ENCODE measurements at regions not wholly inside any gene's neighbourhood (a gene's known extent, or its start where the extent isn't known, plus 50 kb on each side); places are given as distances from the start of the nearest gene placed in this dataset.

GRCh38 chr5:27652505-27652904 is 614.1 kb upstream of the CDH9 start (continued):
- no peak for TF ChIP-seq MAFK (IDR thresholded peaks at IDR 0.05; ENCODE audit: low read depth, low read length)
- no peak for TF ChIP-seq KDM4A (IDR thresholded peaks at IDR 0.05; ENCODE audit: low read depth, low read length, severe bottlenecking)
- TF ChIP-seq RAD21 (IDR thresholded peaks at IDR 0.05 in 1 of 2, conservative IDR thresholded peaks at IDR 0.05 in 1 of 2; ENCODE audit: low read depth in 2 of 2, low read length in 2 of 2) = peak; percentile 81 to 82
- TF ChIP-seq EZH2 (IDR thresholded peaks at IDR 0.05; ENCODE audit: low read depth, low read length, severe bottlenecking) = no peak
- TF ChIP-seq CHD1 (IDR thresholded peaks at IDR 0.05; ENCODE audit: low read depth, low read length) = no peak
- TF ChIP-seq ATF3 (IDR thresholded peaks at IDR 0.05; ENCODE audit: insufficient read depth, low read depth, low read length) = peak; percentile 73
- TF ChIP-seq JUN (IDR thresholded peaks at IDR 0.05; ENCODE audit: low read depth, low read length) = no peak
- no peak for TF ChIP-seq HDAC2 (IDR thresholded peaks at IDR 0.05; ENCODE audit: borderline replicate concordance in 1 of 2, low read depth in 2 of 2, low read length in 2 of 2)
- no peak for TF ChIP-seq ZNF274 (IDR thresholded peaks at IDR 0.05; ENCODE audit: borderline replicate concordance, extremely low read depth, low read length)
- TF ChIP-seq SRF (IDR thresholded peaks at IDR 0.05; ENCODE audit: low read depth, low read length) = no peak
- TF ChIP-seq KDM5A (IDR thresholded peaks at IDR 0.05; ENCODE audit: low read length) = no peak
- TF ChIP-seq FOSL1 (IDR thresholded peaks at IDR 0.05; ENCODE audit: insufficient read depth, low read depth, low read length) = no peak
- no peak for TF ChIP-seq EGR1 (IDR thresholded peaks at IDR 0.05; ENCODE audit: borderline replicate concordance, low read depth, low read length)
- no peak for TF ChIP-seq GABPA (IDR thresholded peaks at IDR 0.05; ENCODE audit: borderline replicate concordance, insufficient read depth, low read length)
- no peak for TF ChIP-seq POU5F1 (IDR thresholded peaks at IDR 0.05; ENCODE audit: low read depth, low read length)
- no peak for TF ChIP-seq MAX (IDR thresholded peaks at IDR 0.05)
- no peak for TF ChIP-seq SUZ12 (IDR thresholded peaks at IDR 0.05; ENCODE audit: low read length)
- TF ChIP-seq CTBP2 (IDR thresholded peaks at IDR 0.05; ENCODE audit: borderline replicate concordance, insufficient read depth, insufficient read length, low read length) = no peak
- TF ChIP-seq CBX5 (IDR thresholded peaks at IDR 0.05; ENCODE audit: low read depth, low read length) = no peak
- TF ChIP-seq ASH2L (IDR thresholded peaks at IDR 0.05; ENCODE audit: low read length) = no peak
- TF ChIP-seq CTCF (IDR thresholded peaks at IDR 0.05; ENCODE audit: control extremely low read depth in 1 of 3, insufficient read depth in 1 of 3, low read depth in 1 of 3, low read length in 3 of 3) = peak; percentile 65 to 88 (median 86)
- no peak for TF ChIP-seq CBX8 (IDR thresholded peaks at IDR 0.05; ENCODE audit: borderline replicate concordance, low read depth, low read length)

Measured in H1 (cell line).